Progenitor cell of endocrine pancreas (in vitro differentiated cells): ENCODE measurements at regions not wholly inside any gene's neighbourhood (a gene's known extent, or its start where the extent isn't known, plus 50 kb on each side); places are given as distances from the start of the nearest gene placed in this dataset.

Source experiments
- DNase-seq: peaks from one replicate; pipeline ENCODE4 v3.0.0; 2021; ENCODE audit warnings: low spot score; ENCODE audit not compliant: unreplicated experiment
- H3K27ac Mint-ChIP-seq: 2 replicates; pipeline ENCODE4 v1.8.0; 2021; ENCODE audit warnings: mild to moderate bottlenecking, moderate library complexity, mixed read lengths
- H3K27me3 Mint-ChIP-seq: 2 replicates; pipeline ENCODE4 v1.8.0; 2021; ENCODE audit warnings: mixed read lengths
- H3K36me3 Mint-ChIP-seq: 2 replicates; pipeline ENCODE4 v1.8.0; 2022; ENCODE audit warnings: mixed read lengths; ENCODE audit not compliant: insufficient read depth
- H3K4me1 Mint-ChIP-seq: 2 replicates; pipeline ENCODE4 v1.8.0; 2021; ENCODE audit warnings: low read depth, mixed read lengths
- H3K4me3 Mint-ChIP-seq: 2 replicates; pipeline ENCODE4 v1.8.0; 2021; ENCODE audit warnings: low read depth, mild to moderate bottlenecking, moderate library complexity, mixed read lengths
- H3K9me3 Mint-ChIP-seq: 2 replicates; pipeline ENCODE4 v1.8.0; 2021; ENCODE audit warnings: low read depth, mixed read lengths
- TF ChIP-seq, protein P1 (sequence below): fragments of 200-600 bp; sonication (generic); IDR thresholded peaks from one replicate; pipeline ENCODE4 v1.5.0; 2021; ENCODE audit warnings: antibody characterized with exemption, mild to moderate bottlenecking; ENCODE audit not compliant: unreplicated experiment

GRCh38 chr4:54819034-54819433 lies 161.3 kb downstream of the KIT start:
- Mint-ChIP-seq H3K9me3 (no peaks in the 10 kb centered on the region), H3K27me3 (peaks cover 16% of the 10 kb centered on the region), H3K4me3 (no peak overlapping the region), H3K27ac (no peak overlapping the region), H3K36me3 (no peaks in the 10 kb centered on the region), H3K4me1 (no peaks in the 10 kb centered on the region)
- DNase-seq: no peak
- TF ChIP-seq, protein P1, sequence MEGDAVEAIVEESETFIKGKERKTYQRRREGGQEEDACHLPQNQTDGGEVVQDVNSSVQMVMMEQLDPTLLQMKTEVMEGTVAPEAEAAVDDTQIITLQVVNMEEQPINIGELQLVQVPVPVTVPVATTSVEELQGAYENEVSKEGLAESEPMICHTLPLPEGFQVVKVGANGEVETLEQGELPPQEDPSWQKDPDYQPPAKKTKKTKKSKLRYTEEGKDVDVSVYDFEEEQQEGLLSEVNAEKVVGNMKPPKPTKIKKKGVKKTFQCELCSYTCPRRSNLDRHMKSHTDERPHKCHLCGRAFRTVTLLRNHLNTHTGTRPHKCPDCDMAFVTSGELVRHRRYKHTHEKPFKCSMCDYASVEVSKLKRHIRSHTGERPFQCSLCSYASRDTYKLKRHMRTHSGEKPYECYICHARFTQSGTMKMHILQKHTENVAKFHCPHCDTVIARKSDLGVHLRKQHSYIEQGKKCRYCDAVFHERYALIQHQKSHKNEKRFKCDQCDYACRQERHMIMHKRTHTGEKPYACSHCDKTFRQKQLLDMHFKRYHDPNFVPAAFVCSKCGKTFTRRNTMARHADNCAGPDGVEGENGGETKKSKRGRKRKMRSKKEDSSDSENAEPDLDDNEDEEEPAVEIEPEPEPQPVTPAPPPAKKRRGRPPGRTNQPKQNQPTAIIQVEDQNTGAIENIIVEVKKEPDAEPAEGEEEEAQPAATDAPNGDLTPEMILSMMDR: no peak

GRCh38 chr4:54818481-54818880 lies 160.7 kb downstream of the KIT start:
- no peak for DNase-seq
- Mint-ChIP-seq H3K27me3 (peaks cover 16% of the 10 kb centered on the region), H3K9me3 (no peaks in the 10 kb centered on the region), H3K36me3 (no peaks in the 10 kb centered on the region), H3K4me3 (no peak overlapping the region), H3K27ac (no peak overlapping the region), H3K4me1 (no peaks in the 10 kb centered on the region)
- TF ChIP-seq, protein P1: no peak

GRCh38 chr4:54813674-54814073 lies 155.9 kb downstream of the KIT start:
- H3K36me3 Mint-ChIP-seq: no peaks in the 10 kb centered on the region
- TF ChIP-seq, protein P1: no peak
- H3K9me3 Mint-ChIP-seq: peaks cover 7% of the 10 kb centered on the region
- no peak overlapping the region for H3K27ac Mint-ChIP-seq
- no peak overlapping the region for H3K4me3 Mint-ChIP-seq
- no peaks in the 10 kb centered on the region for H3K4me1 Mint-ChIP-seq
- H3K27me3 Mint-ChIP-seq: peaks cover 9% of the 10 kb centered on the region
- no peak for DNase-seq

- DNase-seq: no peak
- no peak overlapping the region for H3K27ac Mint-ChIP-seq
- H3K4me1 Mint-ChIP-seq: peaks cover 1% of the 10 kb centered on the region
- H3K27me3 Mint-ChIP-seq: no peaks in the 10 kb centered on the region
- H3K4me3 Mint-ChIP-seq: no peak overlapping the region
- H3K36me3 Mint-ChIP-seq: no peaks in the 10 kb centered on the region
- peaks cover 23% of the 10 kb centered on the region for H3K9me3 Mint-ChIP-seq
- TF ChIP-seq, protein P1: no peak
These were observed 148.6 kb downstream of the KIT start for GRCh38 chr4:54806351-54806750.

DNA sequence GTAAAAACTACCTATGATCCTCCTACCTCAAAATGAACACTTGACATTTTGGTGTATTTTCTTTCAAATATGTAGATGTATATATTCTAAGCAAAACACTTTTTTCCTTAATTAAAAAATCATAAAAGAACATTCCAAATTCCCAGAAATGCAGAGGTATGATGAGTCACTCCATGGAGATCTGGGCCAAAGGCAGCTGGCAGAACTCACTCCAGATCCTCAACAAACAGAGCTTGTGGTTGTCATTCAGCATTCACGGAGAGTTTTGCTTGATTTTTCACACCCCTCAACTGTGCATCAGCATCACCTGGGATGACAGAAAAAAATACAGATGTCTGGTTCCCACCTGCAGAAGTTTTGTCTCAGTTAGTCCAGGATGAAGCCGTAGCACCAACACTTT lies 144.6 kb downstream of the KIT start:
- Mint-ChIP-seq H3K4me1 (peaks cover 2% of the 10 kb centered on the region), H3K27ac (no peak overlapping the region), H3K4me3 (no peak overlapping the region), H3K9me3 (peaks cover 21% of the 10 kb centered on the region), H3K36me3 (no peaks in the 10 kb centered on the region), H3K27me3 (no peaks in the 10 kb centered on the region)
- TF ChIP-seq, protein P1: no peak
- DNase-seq: no peak
